ENCODE measurements at regions not wholly inside any gene's neighbourhood (a gene's known extent, or its start where the extent isn't known, plus 50 kb on each side); places are given as distances from the start of the nearest gene placed in this dataset.
"Not testable (repeated sequence)": the region's sequence is repeated elsewhere in the genome, so short reads cannot be mapped to it uniquely, and the experiment has no call there.

DNA sequence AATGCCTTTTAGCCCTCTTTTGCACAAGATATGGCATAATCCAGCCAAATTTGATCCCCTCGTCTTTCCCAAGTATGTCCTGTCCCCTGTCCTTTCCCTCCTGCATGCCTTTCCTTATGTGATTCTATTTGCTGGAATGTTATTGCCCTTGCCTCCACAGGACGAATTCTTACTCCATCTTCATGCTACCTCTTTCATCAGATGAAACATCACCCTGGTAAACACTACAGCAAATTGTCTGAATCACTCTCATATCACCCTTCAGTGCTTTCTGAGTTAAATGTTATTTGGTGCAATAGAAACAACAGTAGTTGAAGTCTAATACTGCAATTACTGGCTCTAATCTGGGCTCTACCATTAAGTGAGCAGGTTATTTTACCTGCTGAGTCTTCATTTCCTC, 52.2 kb upstream of the FAT1 start:
- DNase-seq (ENCODE audit: low read depth): no peak

DNA sequence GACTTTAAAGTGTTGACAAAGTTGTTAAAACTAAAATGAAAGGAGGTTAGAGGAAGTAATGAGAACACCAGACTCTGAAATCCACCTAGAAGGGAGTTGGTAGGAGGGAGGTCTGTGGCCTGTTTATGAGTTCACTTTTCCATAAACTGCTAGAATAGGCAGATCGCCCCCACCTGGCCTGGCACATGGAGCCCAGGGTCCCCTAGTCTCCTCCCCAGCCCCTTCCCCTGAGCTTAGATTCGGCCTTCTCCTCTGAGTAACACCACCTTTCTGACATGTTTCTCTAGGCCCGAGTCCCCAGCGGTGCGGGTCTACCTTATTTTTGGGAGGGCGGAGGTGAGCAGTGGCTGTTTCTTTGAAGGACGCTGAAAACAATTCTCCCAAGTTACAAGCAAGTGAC, 54.5 kb upstream of the FAT1 start:
- no peak for DNase-seq (ENCODE audit: low read depth)

DNA sequence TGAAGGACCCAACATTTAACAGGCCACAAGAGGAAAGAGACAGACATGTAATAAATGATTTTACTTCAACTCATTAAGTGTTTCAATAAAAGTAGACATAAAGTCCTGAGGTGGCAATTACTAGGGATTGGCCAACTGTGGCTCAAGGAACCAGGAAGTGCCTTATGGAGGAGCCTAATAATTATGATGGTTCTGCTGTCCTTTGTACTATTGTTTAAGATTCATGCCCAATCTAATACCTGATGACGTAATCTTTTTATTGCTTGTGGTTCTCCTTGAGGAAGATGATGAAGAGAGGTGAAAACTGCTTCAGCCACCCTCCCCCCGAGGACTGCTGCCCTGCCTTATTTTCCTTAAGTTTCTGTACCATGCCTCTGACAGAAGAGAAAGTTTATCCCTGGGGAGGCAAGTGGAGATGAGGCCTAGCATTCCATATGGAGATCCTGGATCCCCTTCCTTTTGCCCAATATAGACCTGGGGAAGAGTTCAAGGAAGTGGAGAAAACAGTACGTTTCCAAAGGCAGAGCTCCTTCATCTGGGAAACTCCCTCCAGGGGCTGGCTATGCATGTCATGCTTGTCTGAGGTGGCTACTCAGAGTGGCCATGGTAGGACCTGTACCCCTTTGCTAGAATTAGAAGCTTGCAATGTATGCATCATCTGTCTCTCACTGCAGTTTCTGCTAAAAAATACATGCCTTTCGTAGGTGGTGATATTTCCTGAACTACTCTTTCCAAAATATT, 56.8 kb upstream of the FAT1 start:
- DNase-seq (ENCODE audit: low read depth): peak; percentile 23

DNA sequence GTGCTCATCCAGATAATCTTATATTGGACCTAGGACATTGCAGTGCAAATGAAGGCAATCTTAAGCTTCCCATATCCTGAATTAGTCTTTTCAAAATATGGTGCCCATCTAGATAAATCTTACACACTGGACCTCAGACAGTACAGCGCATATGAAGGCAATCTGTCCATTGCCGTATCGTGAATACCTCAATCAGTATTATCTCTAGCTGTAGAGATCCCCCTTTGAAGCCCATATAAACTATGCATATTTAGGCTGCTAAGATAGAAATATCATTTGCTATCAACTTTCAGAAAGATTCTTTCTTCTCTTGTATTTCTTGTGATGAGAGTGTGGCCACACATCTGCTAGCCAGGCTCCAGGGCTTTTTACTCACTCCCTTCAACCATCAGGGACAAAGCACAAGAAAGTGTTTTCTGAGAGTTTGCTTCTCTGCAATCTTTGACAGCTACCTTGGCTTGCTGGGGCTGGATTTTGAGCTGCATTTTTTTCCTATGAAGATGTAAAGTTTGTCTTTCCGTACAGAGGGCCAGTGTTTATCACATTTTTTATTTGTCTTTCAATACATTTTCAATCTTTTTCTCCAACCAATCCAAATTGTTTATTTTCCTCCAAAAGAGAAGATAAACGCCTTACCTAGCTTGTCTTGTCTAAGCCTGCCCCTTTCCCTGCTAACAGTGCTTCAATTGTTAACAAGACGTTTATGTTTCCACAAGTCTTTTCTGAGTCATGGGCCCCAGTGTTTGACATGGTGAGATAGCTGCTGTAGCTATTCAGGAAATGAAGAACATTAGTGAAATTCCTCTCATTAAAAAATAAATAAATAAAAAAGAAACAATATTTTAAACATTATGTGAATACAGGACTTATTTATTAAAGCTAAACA, 57.6 kb upstream of the FAT1 start:
- DNase-seq (ENCODE audit: low read depth): peak; percentile 81

DNA sequence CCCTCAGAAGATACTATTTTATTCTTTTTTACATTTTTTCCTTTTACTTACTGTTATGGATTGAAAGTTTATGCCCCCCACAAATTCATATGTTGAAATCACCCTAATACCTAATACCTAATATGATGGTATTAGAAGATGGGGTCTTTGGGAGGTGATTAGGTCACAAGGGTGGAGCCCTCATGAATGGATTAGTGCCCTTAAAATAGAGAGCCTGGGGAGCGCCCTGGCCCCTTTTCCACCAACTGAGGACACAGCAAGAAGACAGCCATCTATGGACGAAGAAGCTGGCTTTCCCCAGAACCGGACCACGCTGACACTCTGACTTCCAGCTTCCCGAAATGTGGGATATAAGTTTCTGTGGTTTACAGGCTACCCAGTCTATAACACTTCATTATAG, 58.6 kb upstream of the FAT1 start:
- no peak for DNase-seq (ENCODE audit: low read depth)

DNA sequence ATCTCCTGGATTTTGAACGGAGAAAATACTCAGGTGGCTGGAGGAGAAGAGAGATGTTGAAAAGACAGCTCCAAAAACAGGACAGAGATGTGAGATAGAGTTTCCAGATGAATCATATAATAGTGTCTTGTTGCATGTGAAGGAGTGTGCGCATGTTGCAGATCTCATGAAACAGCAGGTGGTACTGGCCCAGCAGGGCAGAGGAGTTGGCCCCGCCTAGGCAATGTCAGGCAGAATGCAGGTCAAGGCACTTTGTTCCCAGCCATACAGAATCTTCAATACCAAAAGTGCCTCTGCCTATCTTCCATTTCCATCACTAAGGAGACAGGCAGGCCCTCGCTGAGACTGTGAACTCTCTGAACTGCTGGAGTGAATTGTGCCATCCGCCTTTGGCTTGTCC, 63.9 kb upstream of the FAT1 start:
- no peak for DNase-seq (ENCODE audit: low read depth)

DNA sequence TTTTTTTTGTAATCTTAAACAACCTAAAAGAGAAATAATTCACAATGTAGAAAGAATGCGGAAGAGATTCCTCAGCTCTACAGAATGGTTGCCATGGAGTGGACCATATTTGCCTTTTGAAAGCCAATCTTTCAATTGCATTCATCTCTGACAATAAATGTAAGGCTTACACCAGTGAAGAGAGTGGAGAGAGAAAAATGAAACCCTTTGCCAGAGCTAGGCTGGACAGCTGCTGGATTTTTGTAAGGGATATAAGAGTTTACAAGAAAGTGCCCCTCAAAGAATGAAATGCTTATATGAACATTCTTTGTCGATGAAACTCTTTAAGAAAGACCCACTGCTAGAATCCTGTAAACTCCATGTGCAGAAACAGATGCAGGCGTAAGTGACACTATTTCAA, 66.0 kb upstream of the FAT1 start:
- no peak for DNase-seq (ENCODE audit: low read depth)

DNA sequence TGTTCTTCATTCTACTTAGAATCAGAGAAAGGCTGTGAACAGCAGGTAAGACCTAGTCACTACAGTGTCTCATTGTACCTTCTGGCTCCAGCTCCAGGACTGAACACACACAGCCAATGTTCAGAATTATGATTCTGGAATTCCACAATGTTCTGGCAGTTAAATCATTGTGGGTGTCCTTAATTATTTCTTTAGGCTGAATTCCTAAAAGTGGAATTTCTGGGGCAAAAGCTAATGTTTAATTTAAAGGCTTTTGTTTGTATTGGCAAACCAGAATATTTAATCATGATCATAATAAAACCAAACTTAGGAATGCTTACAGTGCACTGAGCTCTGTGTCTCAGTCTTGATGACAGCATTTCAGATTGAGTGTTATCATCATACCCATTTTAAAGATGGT, 67.0 kb upstream of the FAT1 start:
- no peak for DNase-seq (ENCODE audit: low read depth)

DNA sequence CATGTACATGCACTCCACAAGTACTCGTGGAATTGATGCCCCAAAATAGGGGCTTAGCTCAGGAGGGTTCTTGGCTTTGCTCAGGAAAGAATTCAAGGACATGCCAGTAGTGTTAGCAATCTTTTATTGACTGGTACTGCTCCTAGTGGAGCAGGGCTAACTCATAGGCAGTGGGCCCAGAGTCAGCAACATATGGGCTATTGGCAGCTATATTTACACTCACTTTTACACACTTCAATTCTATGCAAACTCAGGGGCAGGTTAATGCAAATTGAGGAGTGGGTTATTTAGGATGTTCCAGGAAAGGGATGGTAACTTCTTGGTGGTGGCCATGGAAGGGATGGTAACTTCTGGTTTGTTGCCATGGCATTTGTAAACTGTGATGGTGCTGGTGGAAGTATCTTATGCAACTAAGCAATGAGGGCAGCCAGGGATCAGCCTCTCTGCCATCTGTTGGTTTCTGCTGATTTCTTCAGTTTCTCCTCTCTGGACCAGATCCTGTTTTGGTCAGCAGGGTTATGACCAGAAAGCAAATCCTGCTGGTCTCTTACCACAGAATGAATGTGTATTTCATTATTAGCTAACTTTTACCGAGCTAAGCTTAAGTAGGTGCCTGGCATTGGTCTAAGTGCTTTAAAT, 69.2 kb upstream of the FAT1 start:
- no peak for DNase-seq (ENCODE audit: low read depth)

DNA sequence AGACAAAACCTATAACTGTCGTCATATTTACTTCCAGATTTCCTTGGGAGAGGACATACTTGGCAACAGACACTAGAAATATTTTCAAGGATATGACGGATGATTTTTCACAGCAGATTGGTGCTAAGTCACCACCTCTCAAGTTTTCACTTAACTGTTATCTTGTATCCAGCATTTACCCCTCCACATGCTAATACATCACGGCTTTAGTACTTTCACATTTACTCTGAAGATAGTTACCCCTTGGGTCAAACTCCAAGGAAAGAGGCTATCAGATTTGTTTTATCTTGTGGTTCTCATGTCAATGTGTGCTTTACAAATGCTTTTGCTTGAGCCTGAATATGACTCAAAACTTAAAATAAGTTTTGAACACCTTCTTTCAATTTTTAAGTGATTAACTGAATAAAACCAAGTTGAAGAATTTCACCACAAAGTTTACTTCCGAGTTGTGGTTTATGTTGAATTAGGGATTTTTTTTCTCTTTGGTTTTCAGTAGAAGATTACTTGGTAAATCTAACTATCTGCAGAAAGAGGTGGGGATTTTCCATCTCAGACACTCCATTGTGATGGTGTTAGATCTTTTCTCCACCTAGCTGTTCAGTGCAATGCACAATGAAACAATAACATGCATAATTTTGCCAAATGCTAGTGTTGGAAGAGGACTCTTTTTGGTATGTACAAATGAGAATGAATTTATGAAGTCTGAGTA, 75.4 kb upstream of the FAT1 start:
- no peak for DNase-seq (ENCODE audit: low read depth)

DNA sequence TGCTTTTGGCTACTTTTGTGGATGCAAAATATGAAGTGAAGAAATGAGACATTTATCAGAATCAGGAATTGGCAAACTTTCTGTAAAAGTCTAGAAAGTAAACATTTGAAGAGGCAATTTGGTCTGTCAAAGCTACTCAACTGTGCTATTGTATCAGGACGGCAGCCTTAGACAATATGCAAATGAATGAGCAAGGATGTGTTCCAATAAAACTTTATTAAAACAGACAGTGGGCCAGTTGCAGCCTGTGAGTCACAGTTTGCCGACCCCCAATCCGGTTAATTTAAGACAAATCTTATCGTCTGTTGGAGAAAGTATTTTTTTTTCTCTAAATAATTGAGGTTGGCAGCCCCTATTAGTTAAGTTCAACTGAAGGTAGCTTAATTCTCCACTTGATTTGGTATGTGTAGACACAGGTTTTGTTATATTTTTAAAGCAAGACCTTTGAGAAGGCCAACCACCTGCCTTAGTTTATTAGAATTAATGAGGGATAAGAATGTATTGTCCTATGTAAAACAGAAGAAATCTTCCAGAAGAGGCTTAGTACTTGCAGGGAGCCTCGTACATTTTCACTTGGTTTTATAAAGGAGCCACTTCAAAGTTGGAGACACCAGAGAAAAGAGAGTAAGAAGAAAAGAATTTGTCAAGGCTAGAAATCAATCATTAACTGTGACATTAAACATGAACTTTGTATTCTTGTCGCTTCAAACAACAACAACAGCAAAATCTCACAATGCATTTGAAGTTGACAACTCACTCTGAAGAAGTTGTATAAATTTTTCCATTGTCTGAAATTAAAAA, 81.6 kb upstream of the FAT1 start:
- DNase-seq (ENCODE audit: low read depth): no peak

DNA sequence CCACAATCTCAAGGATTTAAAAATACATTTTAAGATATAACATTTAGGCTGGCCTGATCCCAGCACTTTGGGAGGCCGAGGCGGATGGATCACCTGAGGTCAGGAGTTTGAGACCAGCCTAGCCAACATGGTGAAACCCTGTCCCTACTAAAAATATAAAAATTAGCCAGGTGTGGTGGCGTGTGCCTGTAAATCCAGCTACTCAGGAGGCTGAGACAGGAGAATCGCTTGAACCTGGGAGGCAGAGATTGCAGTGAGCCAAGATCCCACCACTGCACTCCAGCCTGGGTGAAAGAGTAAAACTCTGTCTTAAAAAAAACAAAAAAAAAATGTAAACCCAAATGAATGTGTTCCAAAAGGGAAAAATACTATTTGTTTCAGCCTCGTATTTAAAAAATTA, 82.3 kb upstream of the FAT1 start:
- DNase-seq (ENCODE audit: low read depth): not testable (repeated sequence)

DNA sequence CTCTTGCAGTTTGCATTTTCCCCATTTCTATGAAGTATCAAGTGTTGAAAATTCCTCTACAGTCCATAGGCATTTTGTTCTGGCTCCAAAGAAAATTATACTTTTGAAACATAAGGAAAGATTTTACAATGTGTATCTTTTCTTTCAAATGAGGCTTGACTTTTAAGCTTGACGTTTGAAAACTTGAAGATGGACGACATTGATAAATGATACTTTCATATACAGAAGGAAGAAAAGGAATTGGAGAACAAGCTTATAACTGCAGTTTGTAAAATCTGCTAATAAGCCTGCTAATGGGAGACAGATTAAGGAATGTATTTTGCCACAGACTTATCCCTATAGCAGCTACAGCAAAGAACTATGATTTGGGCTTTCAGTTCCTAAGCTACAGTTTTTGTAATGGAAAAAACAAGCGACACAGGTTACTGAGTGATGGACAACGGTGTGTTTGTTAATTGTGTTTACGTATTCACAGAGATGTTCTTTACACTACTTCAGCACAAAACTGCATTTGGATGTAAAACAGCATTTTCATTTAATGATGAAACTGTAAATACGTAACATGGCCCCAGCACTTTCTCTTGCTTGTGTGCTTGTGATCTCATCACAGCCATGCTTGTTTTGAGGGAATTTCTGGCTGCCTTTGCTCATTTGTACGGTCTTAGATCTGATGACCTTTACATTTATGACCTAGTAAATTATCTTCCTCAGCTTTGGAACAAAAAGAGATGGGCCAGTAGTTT, 83.2 kb upstream of the FAT1 start:
- no peak for DNase-seq (ENCODE audit: low read depth)

DNA sequence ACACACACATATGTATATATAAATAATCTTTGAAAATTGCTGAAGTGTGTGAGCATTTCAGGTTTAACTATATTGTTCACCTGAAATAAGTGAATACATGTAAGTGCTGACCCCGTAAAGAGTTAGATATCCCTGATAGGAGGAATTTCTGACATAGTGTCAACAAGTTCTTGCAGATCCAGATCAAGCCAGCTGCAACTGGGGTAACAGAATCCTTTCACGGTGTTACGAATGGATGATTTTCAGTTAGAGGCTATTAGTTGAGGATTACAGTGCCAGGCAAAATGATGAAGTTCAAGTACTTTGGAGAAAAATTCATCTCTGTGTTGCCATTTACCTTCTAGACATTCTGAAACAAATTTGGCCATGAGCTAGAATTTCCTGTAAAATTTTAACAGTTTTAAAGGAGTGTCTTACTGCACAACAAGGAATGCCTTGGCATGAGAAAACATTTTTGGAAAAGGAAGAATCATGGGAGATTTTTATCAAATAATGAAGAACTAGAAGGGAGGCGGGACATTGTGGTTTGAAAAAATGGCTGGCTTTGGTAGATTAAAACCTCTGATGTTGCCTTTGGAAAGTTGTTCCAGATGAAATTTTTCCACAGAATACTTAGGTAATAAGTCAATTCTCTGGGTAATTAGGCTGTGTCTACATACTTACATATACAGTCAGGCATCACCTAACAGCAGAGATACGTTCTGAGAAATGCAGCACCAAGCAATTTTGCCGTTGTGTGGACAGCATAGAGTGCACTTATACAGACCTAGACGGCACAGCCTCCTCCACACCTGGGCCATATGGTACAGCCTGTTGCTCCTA, 84.4 kb upstream of the FAT1 start:
- no peak for DNase-seq (ENCODE audit: low read depth)

DNA sequence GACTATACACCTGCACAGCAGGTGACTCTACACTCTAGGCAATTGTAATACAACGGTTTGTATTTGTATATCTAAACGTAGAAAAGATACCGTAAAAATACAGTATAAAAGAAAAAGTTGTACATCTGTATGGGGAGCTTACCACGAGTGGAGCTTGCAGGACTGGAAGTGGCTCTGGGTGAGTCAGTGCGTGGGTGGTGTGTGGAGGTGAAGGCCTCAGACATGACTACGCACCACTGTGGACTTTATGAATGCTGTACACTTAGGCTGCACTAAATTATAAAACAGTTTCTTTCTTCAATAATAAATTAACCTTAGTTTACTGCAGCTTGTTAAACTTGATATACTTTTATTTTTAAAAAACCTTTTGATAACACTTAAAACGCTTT, 85.0 kb upstream of the FAT1 start:
- no peak for DNase-seq (ENCODE audit: low read depth)

DNA sequence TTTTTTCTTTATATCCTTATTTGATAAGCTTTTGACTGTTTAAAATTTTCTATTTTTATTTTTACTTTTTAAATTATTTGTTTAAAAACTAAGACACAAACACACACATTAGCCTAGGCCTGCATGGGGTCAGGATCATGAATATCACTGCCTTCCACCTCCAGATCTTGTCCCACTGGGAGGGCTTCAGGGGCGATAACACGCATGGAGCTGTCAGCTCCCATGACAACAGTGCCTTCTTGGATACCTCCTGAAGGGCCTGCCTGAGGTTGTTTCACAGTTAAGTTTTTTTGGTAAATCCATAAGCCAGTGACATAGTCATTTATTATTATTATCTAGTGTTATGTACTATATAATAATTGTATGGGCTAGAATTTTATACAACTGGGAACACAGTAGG, 85.4 kb upstream of the FAT1 start:
- no peak for DNase-seq (ENCODE audit: low read depth)

DNA sequence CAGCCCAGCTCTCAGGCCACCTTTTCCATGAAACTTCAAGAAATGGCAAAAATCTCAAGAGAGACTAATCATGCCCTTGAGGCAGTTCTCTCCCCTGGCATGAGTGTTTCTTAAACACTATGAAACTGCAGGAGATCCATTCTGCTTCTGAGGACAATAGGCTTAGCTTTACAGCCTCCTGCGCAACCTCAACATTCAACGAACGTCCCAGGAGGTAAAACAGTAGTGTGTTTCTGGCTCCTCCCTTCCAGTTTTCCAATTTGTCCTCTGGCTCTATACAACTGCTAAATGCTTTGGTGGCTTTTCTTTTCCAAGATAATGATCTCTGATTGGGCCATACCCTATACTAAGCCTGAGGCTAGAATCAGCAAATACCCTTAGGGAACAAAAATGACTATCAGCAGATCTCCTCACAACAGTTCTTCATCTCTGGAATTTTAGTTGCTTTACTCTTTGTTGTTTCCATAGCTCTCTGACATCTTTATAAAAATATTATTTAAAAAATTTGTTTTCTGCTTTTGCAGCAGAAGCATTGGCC, 87.0 kb upstream of the FAT1 start:
- no peak for DNase-seq (ENCODE audit: low read depth)

DNA sequence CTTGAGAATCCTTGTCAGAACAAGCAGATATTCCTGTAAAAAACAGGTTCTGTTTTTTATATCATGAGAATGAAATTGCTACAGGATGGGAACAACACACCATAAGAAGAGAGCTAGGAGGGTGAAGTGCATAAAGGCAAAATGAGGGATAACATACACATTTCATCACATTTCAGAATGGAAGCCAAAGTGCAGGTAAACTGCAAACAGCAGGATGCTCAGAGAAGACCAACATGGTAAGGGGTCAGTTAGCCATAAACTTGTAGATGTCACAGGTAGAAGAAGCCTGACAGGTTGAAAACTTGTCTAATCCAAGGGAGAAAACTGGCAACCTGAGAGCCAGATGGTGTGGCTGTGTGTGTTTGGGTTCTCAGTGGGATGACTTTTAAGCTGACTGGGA, 88.9 kb upstream of the FAT1 start:
- no peak for DNase-seq (ENCODE audit: low read depth)

Data from HT1080 (cell line).